ENCODE measurements at regions not wholly inside any gene's neighbourhood (a gene's known extent, or its start where the extent isn't known, plus 50 kb on each side); places are given as distances from the start of the nearest gene placed in this dataset.

DNA sequence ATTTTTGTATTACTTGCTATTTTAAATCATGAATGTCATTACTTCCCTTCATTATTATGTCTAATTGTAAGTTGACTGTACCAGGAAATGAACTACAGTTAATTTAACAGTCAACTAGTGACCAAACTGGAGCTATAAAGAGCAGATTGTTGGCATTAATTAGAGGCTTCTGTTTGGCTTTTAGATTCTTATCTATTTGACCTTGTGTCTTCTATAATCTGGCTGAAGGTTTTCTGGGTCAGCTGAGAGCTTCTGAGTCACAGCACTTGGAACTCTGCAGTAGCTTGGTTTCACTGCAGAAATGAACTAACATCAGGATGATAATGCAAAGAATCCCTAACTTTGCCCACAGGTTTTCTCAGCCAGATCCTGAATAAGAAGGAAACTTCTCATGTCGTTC lies 169.2 kb upstream of the LEF1 start:
- TF ChIP-seq POLR2A (IDR thresholded peaks at IDR 0.05; ENCODE audit: extremely low read depth, insufficient read length) = no peak
- TF ChIP-seq, protein P1, sequence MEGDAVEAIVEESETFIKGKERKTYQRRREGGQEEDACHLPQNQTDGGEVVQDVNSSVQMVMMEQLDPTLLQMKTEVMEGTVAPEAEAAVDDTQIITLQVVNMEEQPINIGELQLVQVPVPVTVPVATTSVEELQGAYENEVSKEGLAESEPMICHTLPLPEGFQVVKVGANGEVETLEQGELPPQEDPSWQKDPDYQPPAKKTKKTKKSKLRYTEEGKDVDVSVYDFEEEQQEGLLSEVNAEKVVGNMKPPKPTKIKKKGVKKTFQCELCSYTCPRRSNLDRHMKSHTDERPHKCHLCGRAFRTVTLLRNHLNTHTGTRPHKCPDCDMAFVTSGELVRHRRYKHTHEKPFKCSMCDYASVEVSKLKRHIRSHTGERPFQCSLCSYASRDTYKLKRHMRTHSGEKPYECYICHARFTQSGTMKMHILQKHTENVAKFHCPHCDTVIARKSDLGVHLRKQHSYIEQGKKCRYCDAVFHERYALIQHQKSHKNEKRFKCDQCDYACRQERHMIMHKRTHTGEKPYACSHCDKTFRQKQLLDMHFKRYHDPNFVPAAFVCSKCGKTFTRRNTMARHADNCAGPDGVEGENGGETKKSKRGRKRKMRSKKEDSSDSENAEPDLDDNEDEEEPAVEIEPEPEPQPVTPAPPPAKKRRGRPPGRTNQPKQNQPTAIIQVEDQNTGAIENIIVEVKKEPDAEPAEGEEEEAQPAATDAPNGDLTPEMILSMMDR (IDR thresholded peaks at IDR 0.05; ENCODE audit: low read depth, low read length) = no peak
- TF ChIP-seq, protein P2, sequence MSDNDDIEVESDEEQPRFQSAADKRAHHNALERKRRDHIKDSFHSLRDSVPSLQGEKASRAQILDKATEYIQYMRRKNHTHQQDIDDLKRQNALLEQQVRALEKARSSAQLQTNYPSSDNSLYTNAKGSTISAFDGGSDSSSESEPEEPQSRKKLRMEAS (IDR thresholded peaks at IDR 0.05; ENCODE audit: low read depth, low read length) = no peak

Measured in NB4 (cell line).